Stimulated activated CD4-positive, alpha-beta T cell treated with anti-CD3 and anti-CD28 coated beads, Interleukin-12 subunit alpha, Interleukin-12 subunit beta, amount 100 ng/mL, for 48 hours (primary cell): ENCODE measurements at regions not wholly inside any gene's neighbourhood (a gene's known extent, or its start where the extent isn't known, plus 50 kb on each side); places are given as distances from the start of the nearest gene placed in this dataset.

Experiments
- DNase-seq, 3 donors: peaks; one replicate each; pipeline ENCODE4 v3.0.0-alpha.2; 2020; ENCODE audit warnings: low read depth in 2 of 3, low spot score in 1 of 3

DNA sequence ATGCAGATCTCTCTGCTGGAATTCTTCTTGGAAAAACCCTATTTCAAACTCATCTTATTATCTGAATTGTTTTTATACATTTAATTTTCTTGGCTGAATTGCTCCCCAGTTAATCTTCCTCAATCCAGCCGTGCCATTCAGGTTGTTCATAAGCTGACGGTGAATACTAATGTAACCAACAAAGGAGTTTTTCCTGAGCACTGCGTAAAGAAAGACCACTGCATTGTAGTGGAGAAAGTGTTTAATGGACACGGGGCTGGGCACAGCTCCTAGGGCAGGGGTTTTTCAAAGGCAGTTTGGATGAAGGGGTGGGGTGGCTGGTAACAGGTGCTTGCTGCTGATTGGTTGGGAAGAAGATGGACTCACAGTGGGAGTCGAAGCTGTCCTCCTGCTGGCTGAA, 820.3 kb downstream of the ADGRL2 start:
- DNase-seq = no peak

- no peak for DNase-seq
Observed at GRCh38 chr1:82614090-82614489, 813.4 kb downstream of the ADGRL2 start.

DNA sequence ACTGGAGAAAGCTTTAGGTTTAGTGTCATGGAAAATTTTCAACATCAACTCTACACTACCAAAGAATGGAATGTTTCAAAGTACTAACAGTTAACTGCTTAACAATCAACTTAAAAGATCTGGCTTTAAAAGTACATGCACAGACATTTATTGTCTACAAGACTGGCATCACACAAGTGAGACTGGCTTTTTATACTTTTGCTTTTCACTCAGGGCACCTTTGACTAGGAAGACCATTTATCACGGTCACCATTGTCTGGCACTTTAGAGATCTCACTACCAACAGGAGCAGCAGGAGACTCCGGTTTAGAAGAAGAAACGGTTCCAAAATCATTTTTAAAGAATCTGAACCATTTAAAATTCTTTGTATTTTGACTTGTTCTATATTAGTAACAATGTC, 812.3 kb downstream of the ADGRL2 start:
- DNase-seq = no peak

- no peak for DNase-seq
Observed at GRCh38 chr1:82606546-82606945, 805.8 kb downstream of the ADGRL2 start.

DNA sequence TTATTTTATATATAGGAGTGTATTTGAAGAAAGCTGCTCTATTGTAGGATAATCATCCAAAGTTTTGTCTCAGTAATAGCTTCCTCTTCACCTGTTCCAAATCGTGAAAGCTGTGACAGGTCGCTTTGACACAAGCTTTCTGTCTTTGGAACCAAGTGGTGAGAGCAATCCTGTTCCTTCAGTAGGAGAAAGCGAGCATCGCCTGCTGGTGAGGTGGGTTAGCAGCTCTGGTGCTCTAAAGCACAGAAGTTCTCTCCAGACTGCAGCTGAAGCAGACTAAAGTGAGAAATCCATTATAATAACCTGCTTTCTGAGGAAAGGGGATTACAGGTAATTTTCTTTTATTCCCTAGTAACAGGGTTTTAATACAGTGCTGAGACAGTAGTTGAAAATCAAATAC, 803.8 kb downstream of the ADGRL2 start:
- DNase-seq = no peak

DNA sequence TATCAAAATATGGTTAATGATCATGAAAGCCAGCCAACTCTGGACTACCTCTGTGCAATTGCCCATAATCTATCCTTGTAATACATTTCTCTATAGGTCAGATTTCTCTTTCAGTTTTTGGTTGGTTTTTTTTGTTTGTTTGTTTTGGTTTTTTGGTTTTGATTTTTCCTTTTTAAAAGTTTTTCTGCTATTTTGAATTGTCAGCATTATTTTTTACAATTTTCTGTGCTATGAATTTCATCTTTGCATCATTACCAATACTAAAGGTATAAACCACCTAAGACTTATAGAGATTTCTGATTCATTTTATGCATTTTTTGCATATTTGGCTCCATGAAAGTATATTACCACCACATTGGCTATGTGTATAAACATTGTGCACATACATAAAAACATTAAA, 799.6 kb downstream of the ADGRL2 start:
- DNase-seq = no peak

GRCh38 chr1:82598812-82599211, 798.1 kb downstream of the ADGRL2 start:
- no peak for DNase-seq

DNA sequence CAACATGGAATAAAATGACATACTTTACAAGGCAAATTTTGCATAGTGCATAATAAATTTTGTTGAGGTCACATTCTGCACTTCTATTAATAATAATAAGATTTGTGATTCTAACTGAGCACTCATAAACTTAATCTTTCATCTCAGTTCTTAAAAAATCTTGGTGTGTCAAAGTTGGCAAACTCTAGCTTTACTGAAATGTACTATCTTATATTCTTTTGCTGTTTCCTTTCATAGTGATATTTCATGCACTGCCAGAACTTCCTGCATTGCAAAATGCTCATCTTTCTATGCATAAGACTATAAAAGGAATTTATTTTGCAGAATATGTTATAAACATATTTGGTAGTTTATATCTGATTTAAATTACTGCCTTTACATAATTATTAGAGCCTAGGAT, 797.6 kb downstream of the ADGRL2 start:
- DNase-seq = no peak

GRCh38 chr1:82597649-82598048, 796.9 kb downstream of the ADGRL2 start:
- DNase-seq = no peak

DNA sequence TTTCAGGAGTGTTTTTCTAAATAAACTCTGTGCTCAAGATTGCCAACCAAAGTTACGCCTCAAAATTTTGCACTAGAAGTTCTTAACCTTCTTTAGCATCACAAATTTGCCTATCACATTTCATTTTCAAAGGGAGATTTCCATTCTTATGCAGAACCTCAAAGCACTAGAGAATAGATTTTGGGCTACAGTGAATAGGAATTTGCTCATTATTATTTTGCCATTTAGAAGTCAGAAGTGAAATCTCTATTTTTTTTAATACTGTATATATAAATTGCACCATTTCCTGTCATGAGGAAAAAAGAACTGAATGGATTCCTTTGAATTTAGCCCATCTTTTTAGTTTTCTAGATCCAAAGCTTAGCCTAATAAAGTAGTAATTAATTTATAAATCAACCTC, 796.4 kb downstream of the ADGRL2 start:
- DNase-seq = no peak

DNA sequence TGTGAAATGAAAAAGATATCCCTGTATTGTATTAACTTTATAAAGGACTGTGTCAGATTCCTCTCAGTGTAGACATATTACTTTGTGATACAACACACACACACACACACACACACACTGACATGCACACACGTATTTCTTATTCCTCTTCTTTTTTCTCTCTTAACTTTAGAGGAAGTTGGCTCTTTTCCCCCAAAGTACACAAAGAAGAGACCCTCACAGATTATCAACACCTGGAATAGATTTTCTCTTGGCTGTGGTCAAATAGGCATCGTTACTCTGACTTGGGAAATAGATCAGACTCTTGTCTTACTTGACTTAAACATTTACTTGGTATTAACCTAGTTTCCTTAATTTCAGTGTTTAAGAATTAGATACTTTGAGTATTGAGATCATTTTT, 792.8 kb downstream of the ADGRL2 start:
- DNase-seq = no peak

DNA sequence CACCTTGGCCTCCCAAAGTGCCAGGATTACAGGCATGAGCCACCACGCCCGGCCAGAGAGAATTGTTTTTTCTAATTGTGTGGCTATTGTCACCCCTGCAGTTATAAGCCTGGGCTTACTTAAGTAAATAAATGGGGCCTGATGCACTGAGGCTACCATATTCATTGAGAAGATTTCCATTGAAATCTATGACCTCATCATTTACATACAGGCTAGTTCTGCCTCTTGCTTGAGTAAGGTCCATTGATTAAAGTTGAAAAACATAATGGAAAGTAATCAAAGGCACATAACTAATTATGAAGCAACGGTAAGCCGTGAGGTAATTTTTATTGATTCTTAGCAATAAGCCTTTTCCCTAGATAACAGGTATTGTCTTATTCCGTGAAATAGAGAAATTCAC, 788.9 kb downstream of the ADGRL2 start:
- DNase-seq = no peak

- no peak for DNase-seq
Observed at GRCh38 chr1:82587371-82587770, 786.6 kb downstream of the ADGRL2 start.

- DNase-seq = no peak
Observed at GRCh38 chr1:82586473-82586872, 785.7 kb downstream of the ADGRL2 start.

- no peak for DNase-seq
Observed at GRCh38 chr1:82582347-82582746, 781.6 kb downstream of the ADGRL2 start.

DNA sequence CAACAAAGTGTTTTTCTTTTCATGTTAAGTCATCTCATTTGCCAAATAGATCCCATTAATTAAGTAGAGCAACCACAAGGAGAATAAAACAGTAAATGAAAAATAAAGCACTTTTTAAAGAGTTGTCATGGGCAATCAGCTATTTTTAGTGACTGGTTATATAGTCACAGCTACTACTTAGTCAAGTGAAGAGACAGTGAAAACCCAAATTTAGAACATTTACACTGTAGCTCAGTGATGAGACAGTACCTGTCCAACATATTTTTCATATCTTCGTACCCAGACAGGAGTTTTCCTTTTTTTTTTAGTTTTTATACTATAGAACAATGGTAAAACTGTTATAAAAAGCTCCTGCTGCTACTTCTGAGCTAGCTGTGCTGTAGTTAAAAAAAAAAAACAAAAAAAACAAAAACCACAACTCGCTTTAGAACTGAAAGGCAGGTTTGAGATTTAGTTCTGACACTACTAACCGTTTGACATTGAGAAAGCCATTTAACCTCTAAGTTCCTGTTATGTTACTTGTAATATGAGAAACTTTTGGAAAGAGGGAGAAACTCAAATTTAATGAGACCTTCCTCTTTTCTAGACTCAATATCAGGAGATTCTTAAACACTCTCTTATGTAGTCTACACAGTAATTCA, 777.5 kb downstream of the ADGRL2 start:
- no peak for DNase-seq

DNA sequence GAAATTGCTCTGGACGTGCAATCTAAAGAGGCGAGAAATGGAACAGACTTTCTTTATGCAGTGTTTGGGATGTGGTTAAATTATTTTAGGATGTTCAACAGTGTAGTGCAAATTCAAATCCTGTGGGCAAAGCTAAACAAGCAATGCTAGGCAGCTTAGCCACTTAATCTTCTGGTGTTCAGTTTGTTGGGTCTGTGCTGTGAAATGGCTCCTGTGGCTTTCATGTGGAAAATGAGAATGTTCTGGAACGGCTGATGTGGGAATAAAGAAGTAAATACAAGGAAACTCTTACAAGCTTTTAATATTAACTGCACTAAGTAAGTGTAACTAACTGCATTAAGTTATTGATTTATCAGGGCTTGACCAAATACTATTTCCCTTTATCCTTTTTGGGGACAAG, 766.6 kb downstream of the ADGRL2 start:
- no peak for DNase-seq

GRCh38 chr1:82565546-82565945, 764.8 kb downstream of the ADGRL2 start:
- DNase-seq = no peak

DNA sequence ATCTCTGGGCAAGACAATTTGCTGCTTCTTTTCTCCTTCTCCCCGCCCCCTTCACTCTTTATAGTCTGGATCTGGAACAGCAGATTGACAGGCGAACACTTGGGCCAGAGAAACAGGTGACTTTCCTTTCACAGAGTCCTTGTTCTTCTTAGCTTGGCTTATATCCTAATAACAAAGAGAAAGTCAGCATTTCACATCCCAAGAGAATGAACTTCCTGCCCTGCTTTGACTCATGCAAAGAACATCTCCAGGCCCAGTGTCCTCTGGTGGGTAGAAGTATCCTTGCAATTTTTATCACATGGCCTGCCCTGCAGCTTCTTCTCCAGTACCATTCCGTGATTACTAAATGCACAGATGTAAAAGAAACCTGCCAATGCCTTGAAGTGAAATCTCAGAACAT, 764.4 kb downstream of the ADGRL2 start:
- DNase-seq = no peak

DNA sequence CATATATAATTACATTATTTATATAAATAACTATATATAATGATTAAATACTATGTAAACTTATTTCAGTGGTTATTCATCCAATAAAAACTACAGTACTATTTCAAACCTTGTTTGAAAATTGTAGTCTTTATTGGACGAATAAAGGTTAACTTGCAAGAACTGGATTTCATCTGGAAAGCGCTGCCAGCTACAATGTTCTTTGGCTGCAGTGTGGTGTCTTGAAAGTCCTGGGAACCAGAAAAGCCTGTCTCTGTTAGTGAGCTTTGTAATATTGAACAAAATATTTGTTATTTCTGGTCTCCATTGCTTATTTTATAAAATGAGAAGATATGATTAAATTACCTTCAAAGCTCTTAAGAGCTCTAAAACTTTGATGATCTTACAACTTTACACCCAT, 763.6 kb downstream of the ADGRL2 start:
- DNase-seq = no peak

- DNase-seq = no peak
Observed at GRCh38 chr1:82562448-82562847, 761.7 kb downstream of the ADGRL2 start.

DNA sequence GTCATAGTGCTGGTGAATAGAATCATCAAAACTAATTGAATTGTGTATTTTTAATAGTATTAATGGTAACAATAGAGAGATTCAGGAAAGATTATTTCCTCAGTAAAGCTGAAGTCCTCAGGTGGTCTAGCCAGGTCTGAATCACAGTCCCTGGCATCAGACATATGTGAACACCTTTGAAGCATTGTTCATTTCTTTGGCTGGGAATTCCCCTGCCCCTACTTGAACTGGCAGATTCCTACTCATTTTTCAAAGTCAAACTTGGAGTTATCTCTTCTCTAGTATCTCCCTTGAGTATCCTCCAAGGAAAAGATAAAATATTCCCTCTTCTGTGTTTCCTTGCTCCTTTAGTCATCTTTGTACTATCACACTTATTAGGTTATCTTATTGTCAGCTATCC, 759.8 kb downstream of the ADGRL2 start:
- no peak for DNase-seq

GRCh38 chr1:82555501-82555900, 754.8 kb downstream of the ADGRL2 start:
- DNase-seq = no peak

GRCh38 chr1:82549841-82550240, 749.1 kb downstream of the ADGRL2 start:
- no peak for DNase-seq
